Brain pericyte (primary cell): ENCODE measurements at regions not wholly inside any gene's neighbourhood (a gene's known extent, or its start where the extent isn't known, plus 50 kb on each side); places are given as distances from the start of the nearest gene placed in this dataset.
"Not testable (repeated sequence)": the region's sequence is repeated elsewhere in the genome, so short reads cannot be mapped to it uniquely, and the experiment has no call there.

Experiments used
- DNase-seq: peaks from one replicate; pipeline ENCODE4 v3.0.0-alpha.2; 2012; ENCODE audit warnings: low read depth, low spot score

DNA sequence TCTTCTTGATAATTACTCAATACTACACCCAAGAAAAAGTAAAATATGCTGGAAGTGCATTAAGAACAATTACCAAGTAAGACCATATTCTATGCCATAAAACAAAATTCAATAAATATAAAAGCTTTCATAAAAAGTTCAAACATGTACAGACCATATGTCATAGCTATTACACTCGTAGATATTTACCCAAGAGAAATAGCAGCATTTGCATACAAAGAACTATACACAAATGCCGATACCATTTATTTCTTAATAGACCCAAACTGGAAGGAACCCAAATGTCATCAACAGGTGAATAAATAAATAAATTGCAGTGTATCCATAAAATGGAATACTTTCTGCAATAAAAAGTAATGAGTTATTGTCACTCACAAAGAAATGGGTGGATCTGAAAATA is 78.3 kb upstream of the SLC16A7 start:
- no peak for DNase-seq

DNA sequence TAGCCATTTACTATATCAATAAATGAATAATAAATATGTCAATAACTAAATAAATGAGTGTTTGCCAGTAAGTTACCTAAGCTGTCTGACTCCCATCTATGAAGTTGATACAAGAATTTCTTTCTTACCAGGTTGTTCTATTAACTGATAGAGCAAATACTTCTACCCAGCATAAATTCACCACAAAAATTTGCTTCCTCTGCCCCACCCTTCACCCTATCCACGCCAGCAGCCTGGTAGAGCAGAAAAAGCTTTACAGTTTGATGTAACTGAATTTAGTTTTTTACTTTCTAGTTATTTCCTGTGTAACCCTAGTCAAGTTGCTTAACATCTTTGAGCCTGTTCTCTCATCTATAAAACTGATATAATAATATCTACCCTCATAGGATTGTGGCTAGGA is 94.9 kb upstream of the SLC16A7 start:
- no peak for DNase-seq

DNA sequence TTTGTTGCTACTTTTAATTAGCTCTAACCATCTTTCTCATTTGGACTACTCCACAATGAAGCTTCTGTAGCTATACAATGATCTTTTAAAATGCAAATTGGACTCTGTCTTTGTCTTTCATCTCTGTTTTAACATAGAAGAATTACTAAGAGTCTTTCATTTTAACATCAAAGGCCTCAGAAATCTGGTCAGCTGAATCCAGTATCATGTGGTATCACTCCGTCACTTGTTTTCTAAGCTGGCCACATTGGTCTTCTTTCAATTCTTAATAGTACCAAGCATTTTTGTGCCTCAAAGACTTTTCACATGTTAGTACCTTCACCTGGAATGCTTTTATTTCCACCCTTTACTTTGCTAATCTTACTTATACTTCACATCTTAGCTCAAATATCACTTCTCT is 95.5 kb upstream of the SLC16A7 start:
- no peak for DNase-seq

DNA sequence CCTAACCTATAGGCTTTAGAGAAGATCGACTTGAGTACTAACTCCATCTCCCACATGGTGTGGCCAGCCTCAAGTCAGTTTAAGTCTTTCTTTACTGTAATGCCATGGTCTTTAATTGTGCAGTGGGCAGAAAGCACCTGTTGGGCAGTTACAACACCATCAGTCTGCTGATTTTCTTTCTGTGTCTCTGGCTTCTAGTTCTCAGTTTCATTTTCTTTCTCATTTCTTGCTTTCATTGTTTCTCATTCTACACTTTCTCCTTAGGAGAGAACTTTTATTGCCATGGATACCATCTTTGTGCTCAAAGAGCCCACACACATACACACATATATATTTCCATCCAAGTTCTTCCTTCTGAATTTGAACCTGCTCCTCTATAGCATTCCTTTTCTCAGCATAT is 96.1 kb upstream of the SLC16A7 start:
- DNase-seq, result no peak

DNA sequence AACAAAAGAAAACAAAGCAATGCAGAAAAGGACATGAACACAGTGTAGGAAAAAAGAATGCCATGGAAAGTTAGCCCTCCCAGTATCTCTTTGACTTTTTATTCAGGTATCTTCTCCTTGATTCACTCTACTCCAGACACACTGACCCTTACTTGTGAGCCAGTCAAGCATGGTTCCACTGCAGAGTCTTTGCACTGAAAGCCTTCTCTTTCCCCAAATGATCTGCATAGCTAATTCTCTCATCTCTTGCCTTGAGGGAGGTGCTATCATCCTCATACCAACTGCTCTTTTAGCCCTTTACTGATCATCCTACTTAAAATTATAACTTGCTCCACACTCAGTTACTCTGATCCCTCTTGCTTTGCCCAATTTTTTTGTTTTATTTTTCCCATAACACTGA is 101.2 kb upstream of the SLC16A7 start:
- no peak for DNase-seq

DNA sequence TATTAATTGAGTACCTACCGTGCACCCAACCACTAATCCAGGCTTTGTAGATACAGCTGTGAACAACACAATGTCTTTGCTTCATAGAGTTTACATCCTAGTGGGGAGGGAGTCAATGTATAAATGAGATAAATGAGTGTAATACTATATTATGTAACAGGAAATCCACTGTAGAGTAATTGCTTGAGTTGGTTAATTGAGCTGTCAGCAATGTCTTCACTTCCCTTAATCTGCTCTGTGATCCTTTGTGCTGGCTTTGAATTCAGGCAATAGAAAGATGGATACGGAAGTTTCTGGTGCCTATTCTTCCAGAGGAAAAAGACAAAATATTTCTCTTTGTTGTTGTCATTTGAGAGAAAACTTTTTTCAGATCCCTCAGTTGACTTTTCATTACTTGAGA is 104.0 kb upstream of the SLC16A7 start:
- no peak for DNase-seq

DNA sequence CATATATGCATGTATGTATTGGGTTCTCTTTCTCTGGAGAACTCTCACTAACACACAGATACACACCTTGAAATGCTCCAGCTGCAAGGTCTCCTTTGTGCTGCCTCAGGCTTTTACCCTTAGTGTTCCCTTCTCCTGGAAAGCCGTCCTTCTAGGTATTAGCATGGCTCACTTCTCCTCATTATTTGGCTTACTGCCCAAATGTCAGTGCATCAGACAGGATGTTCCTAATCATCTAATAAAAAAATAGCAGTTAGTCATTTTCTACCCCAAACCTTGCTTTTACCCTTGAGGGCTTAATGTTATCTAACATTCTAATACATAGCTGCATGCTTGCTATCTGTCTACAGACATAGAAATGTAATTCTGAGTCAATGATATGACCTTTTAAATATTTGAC is 109.0 kb upstream of the SLC16A7 start:
- DNase-seq, result no peak

DNA sequence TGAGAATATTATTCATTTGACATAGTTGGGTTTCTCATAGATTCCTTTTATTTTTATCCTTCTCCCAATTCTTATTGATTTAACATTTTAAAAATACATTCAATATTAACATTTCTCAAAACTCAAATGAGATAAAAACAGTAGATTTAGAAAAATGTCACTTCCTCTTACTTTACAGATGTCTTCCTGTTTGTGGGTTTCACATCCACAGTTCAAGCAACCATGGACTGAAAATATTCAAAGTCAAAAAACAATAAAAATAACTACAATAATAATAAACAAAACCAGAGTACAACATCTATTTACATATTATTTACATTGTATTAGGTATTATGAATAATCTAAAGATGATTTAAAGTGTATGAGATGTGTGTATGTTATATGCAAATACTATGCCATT is 111.3 kb upstream of the SLC16A7 start:
- DNase-seq, result no peak

DNA sequence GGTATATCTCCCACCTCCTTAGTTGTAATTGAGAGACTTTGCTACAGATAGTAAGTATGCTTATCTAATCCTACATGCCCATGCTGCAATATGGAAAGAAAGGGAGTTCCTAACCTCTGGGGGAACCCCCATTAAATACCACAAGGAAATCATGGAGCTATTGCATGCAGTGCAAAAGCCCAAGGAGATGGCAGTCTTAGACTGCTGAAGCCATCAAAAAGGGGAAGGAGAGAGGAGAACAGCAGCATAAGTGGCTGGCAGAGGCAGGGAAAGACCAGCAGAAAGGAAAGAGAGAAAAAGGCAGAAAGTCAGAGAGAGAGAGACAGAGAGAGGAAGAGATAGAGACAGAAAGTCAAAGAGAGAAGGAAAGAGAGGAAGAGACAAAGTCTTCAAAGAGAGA is 121.6 kb upstream of the SLC16A7 start:
- DNase-seq, result not testable (repeated sequence)

DNA sequence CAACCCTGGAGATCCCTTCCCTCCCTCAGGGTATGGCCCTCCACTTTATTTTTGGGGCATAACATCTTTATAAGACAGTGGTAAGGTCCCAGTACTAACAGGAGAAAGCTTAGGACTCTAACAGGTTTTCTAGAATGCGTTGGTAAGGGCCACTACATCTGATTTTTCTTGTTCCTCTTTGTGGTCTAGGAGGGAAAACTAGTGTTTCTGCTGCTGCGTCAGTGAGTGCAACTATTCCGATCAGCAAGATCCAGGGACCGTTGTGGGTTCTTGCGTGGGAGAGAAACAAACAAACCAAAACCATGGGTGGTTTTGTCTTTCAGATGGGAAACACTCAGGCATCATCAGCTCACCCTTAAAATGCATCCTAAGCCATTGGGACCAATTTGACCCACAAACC is 123.6 kb upstream of the SLC16A7 start:
- no peak for DNase-seq

DNA sequence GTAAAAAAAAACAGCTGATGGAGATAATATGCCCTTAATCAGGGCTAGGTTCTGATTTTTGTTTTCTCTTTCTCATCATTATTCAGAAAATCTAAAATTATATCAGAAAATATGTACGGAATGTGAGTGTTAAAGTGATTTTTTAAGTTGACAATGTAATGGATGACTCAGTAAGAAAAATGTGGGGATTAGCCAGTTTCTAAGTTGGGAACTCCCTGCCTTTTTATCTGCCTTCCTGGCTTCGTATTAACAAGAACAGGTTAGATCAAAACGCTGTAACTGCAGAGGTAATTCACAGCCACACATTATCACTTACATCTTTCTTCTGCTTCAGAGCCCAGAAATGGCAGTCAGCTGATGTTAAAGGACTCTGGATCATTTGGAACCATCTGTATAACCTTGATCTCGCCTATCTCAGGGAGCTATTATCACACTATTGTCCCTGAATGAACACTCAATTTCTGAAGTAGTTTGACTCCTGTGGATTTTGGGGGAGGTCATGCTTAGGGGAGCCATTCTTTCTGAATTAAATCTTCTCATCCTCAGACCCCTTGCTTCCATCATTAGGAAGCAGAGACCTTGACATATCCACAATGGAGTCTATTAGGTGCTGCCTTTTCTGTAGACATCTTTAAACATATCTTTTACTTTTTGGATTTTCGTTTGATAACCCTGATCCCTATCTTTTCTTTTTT is 135.7 kb upstream of the SLC16A7 start:
- no peak for DNase-seq

DNA sequence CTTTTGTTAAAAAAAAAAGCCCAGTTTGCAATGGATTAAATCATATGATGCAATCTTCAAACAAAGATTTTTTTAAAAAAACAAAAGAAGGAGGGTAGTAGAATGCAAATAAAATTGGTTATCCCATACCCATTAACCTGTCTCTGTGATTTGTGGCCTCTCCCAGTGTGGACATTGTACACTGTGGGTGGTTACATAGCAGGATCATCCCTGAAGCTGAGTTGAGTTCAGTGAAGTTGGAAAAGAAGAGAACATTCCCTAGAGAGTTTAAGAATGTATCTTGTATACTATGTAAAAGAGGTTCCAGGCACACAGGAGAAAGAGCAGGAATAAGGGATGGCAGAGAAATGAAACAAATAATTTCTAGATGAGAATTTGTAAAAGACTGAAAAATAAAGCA is 142.4 kb upstream of the SLC16A7 start:
- DNase-seq, result no peak

DNA sequence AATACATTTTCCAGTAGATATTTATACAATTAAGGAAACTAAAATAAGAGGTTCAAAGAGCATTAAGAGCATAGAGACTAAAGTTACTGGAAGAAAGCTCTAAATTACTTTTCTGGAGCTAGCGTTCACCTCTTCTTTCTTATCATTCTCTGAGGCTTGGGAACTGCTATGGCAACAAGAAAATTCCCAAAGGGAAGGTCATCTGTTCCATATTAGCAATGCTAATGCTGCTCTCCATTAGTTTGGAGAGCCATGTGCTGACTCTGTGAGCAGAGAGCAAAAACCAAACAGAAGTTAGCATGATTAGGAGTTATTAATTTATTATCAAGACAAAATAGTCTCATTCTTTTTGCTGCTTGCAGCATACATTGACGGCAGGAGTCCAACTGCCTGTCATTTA is 143.1 kb upstream of the SLC16A7 start:
- no peak for DNase-seq

DNA sequence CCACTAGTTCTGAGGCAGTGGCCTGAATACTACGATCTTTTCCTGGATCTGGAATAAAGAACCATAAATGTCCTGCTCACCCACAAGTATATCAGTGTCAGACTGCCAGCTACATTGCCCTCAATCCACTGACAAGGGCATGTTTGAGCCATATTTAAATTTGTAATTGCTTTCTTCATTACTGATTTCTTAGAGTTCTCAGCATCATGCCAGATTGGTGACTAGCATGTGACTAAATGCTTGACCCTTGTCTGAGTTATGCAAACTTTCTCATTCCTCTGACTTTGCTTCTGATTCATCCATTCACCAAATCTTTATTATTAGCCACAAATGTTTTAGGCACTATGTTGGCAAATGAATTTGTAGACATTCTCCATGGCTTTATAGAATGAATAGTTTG is 143.6 kb upstream of the SLC16A7 start:
- DNase-seq, result no peak

DNA sequence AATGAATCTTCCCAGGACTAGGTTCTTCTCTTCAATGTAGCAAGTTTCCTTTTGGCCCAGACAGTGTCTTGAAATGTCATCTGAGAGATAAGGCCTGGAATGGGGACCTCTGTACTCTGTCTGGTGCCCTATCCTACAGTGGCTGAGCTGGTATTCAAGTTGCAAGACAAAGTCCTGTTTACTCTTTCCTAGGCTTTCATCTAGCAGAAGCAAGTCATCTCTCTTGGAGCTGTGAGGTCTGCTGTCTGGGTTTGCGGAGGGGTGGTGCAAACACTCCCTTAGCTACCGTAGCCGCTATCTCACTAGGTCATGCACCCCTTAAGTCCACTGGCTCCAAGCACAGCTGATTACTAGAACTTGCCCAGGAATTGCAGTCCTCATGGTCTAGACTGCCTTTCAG is 149.7 kb upstream of the SLC16A7 start:
- DNase-seq, result no peak

DNA sequence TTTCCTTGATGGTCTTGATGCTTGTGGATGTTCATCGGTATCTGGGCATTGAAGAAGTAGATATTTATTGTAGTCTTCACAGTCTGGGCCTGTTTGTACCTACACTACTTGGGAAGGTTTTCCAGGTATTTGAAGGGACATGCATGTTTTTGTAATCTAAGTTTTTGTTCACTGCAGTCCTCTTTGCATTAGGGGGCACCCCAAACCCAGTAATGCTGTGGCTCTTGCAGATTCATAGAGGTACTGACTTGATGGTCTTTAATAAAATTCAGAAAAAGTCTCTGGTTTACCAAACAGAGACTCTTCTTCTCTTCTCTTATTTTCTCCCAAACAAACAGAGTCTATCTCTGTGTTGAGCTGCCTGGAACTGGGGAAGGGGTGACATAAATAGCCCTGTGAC is 150.9 kb upstream of the SLC16A7 start:
- no peak for DNase-seq

DNA sequence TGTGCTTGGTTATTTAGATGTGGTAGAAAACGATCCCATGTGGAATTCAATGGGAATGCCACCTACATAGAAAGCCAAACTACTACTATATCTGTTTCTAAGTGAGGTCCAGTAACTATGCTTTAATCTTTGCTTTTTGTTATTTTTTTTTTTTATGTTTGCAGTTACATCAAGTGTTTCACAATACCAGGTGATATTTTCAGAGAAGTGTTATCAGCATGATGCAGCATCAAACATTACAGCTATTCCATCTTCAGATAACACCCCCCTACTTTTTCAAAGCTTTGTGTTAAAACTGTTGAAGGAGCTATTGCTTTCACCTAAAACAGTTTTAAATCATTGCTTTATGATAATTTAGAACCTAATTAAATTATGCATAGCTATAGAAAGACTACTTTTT is 163.8 kb upstream of the SLC16A7 start:
- DNase-seq, result no peak

DNA sequence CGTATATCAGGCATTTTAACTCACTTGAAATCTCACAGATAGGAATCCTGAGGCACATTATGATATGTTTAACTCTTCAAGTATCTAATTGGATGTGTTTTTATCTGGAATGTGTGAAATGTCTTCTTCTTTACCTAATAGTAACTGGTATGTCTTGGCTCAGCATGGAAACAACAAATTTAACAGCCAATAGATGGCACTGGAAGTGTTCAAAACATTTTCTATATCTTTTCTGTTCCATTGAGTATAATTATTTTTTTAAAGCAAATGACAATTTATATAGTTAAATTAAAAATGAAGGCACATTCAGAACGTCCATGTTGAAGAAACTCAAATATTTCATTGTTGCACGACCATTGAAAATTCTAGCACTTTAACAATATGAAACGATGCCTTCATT is 164.6 kb upstream of the SLC16A7 start:
- DNase-seq, result no peak

DNA sequence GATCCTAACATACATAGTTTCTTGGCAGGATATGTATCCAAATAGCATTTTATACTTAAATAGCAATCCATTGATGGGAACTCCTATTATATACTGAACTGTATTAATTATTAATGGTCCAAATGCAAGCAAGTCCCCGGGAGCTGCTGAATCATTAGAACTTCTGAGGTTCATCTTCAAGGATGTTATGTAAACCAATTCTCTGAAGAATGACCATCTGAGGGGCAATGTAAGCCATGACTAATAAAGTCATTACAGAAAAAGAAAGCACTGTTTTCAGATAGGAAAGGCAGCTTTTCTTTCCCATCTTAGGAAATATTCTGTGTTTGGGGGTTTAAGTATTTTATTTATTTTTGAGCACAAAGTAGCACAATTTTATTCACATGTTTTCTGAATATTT is 166.1 kb upstream of the SLC16A7 start:
- no peak for DNase-seq

DNA sequence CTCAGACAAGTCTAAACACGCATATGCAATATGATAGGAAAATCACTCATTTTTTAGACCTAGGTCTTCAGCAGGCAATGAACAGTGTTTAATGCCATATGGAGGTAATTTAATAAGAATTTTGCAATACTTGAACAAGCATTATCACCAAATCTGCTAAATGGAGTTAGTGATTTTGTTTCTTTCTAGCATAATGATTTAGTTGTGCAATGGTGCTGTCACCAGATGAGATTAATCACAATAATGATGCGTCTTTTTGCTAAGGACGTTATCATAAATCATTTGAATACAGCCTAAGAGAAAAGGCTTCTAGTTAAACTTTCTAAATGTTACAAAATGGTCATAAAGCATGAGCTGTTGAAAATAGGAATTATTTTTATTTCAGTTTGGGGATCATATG is 170.0 kb upstream of the SLC16A7 start:
- no peak for DNase-seq

DNA sequence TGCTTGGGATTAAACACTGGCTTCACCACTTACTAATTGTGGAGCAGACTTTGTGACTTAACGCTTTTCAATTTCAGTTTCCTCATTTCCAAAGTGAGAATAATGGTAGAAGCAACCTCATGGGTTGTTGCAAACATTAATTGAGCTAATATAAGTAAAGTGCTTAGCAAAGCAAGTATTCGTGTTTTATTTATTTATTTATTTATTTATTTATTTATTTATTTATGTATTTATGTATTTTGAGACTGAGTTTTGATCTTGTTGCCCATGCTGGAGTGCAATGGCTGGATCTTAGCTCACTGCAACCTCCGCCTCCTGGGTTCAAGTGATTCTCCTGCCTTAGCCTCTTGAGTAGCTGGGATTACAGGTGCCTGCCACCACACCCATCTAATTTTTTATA is 171.2 kb upstream of the SLC16A7 start:
- DNase-seq, result not testable (repeated sequence)

DNA sequence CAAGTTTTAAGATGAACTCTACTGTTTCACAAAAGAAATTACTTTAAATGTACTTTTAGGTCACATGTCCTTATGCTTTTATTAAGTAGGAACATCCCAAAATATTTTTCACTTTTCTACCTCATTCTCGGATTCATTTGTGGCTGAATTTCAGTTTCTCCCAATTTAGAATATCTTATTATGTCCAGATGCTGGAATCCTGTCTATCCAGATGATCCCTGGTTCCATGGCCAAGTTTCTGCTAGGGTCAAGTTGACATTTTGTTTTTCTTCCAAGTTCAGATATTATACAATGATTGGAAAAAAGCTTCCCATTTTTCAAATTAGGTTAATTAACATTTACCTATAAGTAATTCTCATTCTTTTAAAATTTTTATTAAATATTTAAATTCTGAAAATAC is 181.8 kb upstream of the SLC16A7 start:
- DNase-seq, result no peak

DNA sequence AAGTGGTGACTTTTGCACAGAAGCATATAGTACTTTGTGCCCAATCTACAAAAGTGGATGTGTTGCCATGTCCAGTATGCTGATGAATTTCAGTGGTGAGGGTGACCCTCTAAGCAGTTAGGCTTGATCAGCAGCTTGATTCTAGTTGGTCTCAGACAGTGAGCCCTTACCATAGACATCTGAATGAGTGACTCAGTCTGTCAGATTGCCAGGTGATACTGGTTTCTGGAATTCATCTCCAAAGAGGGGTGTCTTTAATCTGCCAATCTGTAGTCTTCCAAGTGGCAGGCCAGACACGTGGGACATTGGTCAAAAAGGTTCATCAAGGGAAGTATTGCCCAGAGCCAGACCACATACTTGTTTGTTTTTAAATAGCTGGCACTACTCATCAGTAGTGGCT is 187.4 kb upstream of the SLC16A7 start:
- DNase-seq, result no peak

DNA sequence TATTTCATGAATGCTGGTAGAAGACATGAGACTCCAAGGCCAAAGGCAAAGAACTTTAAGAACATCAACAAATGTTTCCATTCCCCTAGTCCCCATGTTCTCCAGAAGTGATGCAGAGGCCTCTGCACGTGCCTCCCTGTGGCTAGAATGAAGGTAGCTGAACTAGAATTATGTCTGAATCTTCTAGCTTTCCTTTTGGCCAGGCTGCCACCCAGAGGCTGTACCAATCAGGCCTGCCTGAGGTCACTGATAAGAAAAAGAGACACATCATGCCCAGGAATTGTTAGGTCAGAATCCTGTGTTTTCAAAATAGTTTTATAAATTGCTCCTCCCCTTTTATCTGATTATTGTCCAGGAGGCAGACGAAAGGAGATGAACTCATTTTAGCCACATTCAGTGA is 188.0 kb upstream of the SLC16A7 start:
- DNase-seq, result no peak
